ENCODE measurements at regions not wholly inside any gene's neighbourhood (a gene's known extent, or its start where the extent isn't known, plus 50 kb on each side); places are given as distances from the start of the nearest gene placed in this dataset.

DNA sequence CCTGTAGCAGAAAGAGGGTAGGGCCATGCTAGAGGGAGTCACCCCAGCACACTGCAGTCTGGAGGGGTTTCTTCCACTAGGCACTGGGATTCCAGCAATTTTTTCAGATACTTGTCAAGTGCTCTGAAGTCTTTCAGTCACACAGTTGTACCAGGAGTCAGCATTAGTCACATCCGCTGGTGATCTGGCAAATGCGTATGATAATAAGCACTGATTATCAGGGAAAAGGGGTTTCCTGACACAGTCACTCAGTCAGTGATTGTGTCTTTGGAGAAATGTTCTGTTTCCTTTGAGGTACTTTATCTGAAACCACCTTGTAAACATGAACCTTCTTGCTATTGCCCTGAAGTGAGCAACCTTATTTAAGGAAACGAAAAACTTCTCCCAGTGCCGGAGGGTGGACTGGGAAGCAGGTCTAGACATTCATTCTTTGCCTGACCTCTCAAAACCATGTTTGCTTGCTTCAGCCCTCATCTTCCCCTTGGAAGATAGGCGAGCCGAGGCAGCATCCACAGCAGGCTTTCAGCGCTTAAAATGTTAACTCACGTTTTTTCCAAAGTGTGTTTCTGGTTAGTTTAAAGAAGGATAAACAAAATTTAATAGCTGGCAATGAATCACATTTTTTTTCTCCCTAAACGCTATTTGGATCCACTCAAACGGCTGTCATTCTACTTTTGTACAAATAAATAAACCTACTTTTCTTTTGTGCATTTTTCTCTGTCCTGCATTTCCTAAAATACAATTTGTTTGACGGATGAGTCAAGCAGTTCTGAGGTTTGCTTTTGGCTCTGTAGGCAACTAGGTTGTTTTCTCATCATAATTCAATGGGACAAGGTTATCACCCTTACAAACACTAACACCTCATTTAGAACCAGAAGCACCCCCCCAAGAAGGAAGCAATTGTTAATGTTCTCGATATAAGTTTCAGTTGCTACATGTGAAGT, 77.7 kb downstream of the FOXD1 start:
- H3K4me1 Mint-ChIP-seq: peaks cover 6% of the 10 kb centered on the region in 2 experiments; a peak in 3 of 4 replicates
- H3K4me3 Mint-ChIP-seq: no peak overlapping the region
- Histone ChIP-seq H3K79me2 (ENCODE audit: insufficient read depth, low read length) (no peaks in the 10 kb centered on the region), H2BK15ac (ENCODE audit: low read depth, low read length) (no peak overlapping the region), H3K9me3 (ENCODE audit: control insufficient read depth, low read depth, low read length) (no peaks in the 10 kb centered on the region), H2BK20ac (ENCODE audit: low read depth, low read length, poor library complexity, severe bottlenecking) (no peak overlapping the region), H3K4ac (ENCODE audit: low read depth, low read length) (no peak overlapping the region), H3K23ac (ENCODE audit: insufficient read length, low read depth, low read length) (no peak overlapping the region), H3K4me1 (ENCODE audit: insufficient read depth, low read length) (no peaks in the 10 kb centered on the region), H3T11ph (ENCODE audit: low read length) (no peak overlapping the region), H3K14ac (ENCODE audit: insufficient read depth, low read length) (no peak overlapping the region), H3K4me2 (ENCODE audit: insufficient read depth, insufficient read length, low read length) (no peak overlapping the region), H4K8ac (replicated peaks; ENCODE audit: insufficient read length, low read depth, low read length) (no peak overlapping the region), H3K9ac (ENCODE audit: extremely low read depth, insufficient read length, low read length) (no peak overlapping the region), H3K23me2 (ENCODE audit: insufficient read length, low read depth, low read length, poor library complexity, severe bottlenecking) (no peaks in the 10 kb centered on the region), H3K79me1 (ENCODE audit: insufficient read depth, low read depth, low read length, poor library complexity, severe bottlenecking) (no peaks in the 10 kb centered on the region), H4K5ac (ENCODE audit: insufficient read length, low read depth, low read length) (no peak overlapping the region), H4K91ac (ENCODE audit: insufficient read length, low read depth, low read length) (no peak overlapping the region), H2BK120ac (ENCODE audit: low read depth, low read length, poor library complexity, severe bottlenecking) (no peak overlapping the region), H4K20me1 (ENCODE audit: control insufficient read depth, insufficient read depth, insufficient read length) (no peaks in the 10 kb centered on the region), H2AK5ac (ENCODE audit: insufficient read length, low read length) (no peak overlapping the region), H3K27ac (ENCODE audit: insufficient read length, low read depth, low read length) (no peak overlapping the region), H3K27me3 (ENCODE audit: insufficient read depth, low read length) (no peaks in the 10 kb centered on the region), H2AFZ (ENCODE audit: low read length) (no peak overlapping the region), H3K18ac (ENCODE audit: insufficient read length, low read depth, low read length) (no peak overlapping the region), H2BK12ac (ENCODE audit: insufficient read length, low read depth, low read length) (no peak overlapping the region), H2BK5ac (ENCODE audit: insufficient read length, low read length) (no peak overlapping the region), H3K56ac (ENCODE audit: insufficient read length, low read depth, low read length) (no peak overlapping the region)
- DNase-seq: no peak
- TF ChIP-seq, protein P1, sequence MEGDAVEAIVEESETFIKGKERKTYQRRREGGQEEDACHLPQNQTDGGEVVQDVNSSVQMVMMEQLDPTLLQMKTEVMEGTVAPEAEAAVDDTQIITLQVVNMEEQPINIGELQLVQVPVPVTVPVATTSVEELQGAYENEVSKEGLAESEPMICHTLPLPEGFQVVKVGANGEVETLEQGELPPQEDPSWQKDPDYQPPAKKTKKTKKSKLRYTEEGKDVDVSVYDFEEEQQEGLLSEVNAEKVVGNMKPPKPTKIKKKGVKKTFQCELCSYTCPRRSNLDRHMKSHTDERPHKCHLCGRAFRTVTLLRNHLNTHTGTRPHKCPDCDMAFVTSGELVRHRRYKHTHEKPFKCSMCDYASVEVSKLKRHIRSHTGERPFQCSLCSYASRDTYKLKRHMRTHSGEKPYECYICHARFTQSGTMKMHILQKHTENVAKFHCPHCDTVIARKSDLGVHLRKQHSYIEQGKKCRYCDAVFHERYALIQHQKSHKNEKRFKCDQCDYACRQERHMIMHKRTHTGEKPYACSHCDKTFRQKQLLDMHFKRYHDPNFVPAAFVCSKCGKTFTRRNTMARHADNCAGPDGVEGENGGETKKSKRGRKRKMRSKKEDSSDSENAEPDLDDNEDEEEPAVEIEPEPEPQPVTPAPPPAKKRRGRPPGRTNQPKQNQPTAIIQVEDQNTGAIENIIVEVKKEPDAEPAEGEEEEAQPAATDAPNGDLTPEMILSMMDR (conservative IDR thresholded peaks at IDR 0.05): no peak
- no peak overlapping the region for H3K27ac Mint-ChIP-seq
- no peaks in the 10 kb centered on the region for H3K9me3 Mint-ChIP-seq
- no peaks in the 10 kb centered on the region for H3K36me3 Mint-ChIP-seq (ENCODE audit: insufficient read depth in 1 of 3, low read depth in 3 of 3)
- WGBS (ENCODE audit: extremely low coverage, insufficient read length, low lambda C conversion rate): no CpG with 5 or more reads among the region's 12 CpGs
- peaks cover 3% of the 10 kb centered on the region; the same call in 1 of the 2 replicates for H3K27me3 Mint-ChIP-seq (ENCODE audit: low read depth)

Measured in H9 (cell line).